WTC11 (cell line): ENCODE measurements at regions not wholly inside any gene's neighbourhood (a gene's known extent, or its start where the extent isn't known, plus 50 kb on each side); places are given as distances from the start of the nearest gene placed in this dataset.

Source experiments
- ATAC-seq: fragments of 200-7000 bp; cut with Tn5 transposase; 2 replicates; pipeline ENCODE4 v1.10.0; 2021; ENCODE audit warnings: mild to moderate bottlenecking, moderate library complexity
- CTCF ChIA-PET: fragments of 300-600 bp; sonication (Branson Sonifier 250); formaldehyde crosslinking; loops from one replicate; lab custom pipeline; 2021; ENCODE audit warnings: antibody characterized with exemption; lab: Charles Lee
- POLR2A ChIA-PET: fragments of 350-600 bp; sonication (Branson Sonifier 250); formaldehyde crosslinking; loops from one replicate; lab custom pipeline; 2021; ENCODE audit warnings: antibody characterized with exemption; lab: Charles Lee
- DNase-seq: peaks from one replicate; pipeline ENCODE4 v3.0.0; 2021; ENCODE audit warnings: low spot score
- H3K27ac Mint-ChIP-seq: 2 replicates; pipeline ENCODE4 v1.8.0; 2021; ENCODE audit warnings: mixed read lengths
- H3K27me3 Mint-ChIP-seq: 2 replicates; pipeline ENCODE4 v1.8.0; 2021; ENCODE audit warnings: low read depth, mild to moderate bottlenecking, moderate library complexity, mixed read lengths
- H3K36me3 Mint-ChIP-seq: 2 replicates; pipeline ENCODE4 v1.8.0; 2021; ENCODE audit warnings: mixed read lengths
- H3K4me1 Mint-ChIP-seq: 2 replicates; pipeline ENCODE4 v1.8.0; 2022; ENCODE audit warnings: mixed read lengths
- H3K4me3 Mint-ChIP-seq: 2 replicates; pipeline ENCODE4 v1.8.0; 2021; ENCODE audit warnings: mild to moderate bottlenecking, moderate library complexity, mixed read lengths
- H3K9me3 Mint-ChIP-seq: 2 replicates; pipeline ENCODE4 v1.8.0; 2021; ENCODE audit warnings: mixed read lengths
- AR ChIP-seq: fragments of 250-450 bp; sonication (Bioruptor Pico); IDR thresholded peaks from 2 replicates; pipeline ENCODE4 v1.9.0; 2021; ENCODE audit warnings: mild to moderate bottlenecking
- CBFB ChIP-seq: sonication (generic); formaldehyde crosslinking; IDR thresholded peaks from 2 replicates; pipeline ENCODE4 v1.8.1; 2022; ENCODE audit warnings: mild to moderate bottlenecking, low read depth, missing genetic modification reagents
- E2F4 ChIP-seq: sonication (generic); formaldehyde crosslinking; IDR thresholded peaks from 2 replicates; pipeline ENCODE4 v1.8.1; 2022; ENCODE audit warnings: low read depth, mild to moderate bottlenecking, moderate library complexity, missing genetic modification reagents, borderline replicate concordance
- ELF4 ChIP-seq: sonication (generic); formaldehyde crosslinking; IDR thresholded peaks from 2 replicates; pipeline ENCODE4 v1.8.1; 2022; ENCODE audit warnings: low read depth, mild to moderate bottlenecking, moderate library complexity, missing genetic modification reagents
- HMGA2 ChIP-seq: fragments of 250-450 bp; sonication (Bioruptor Pico); IDR thresholded peaks from 2 replicates; pipeline ENCODE4 v1.4.0; 2021; ENCODE audit warnings: mild to moderate bottlenecking, moderate library complexity
- JUN ChIP-seq: sonication (generic); formaldehyde crosslinking; IDR thresholded peaks from 2 replicates; pipeline ENCODE4 v1.8.0; 2023; ENCODE audit warnings: mild to moderate bottlenecking, missing genetic modification reagents
- MAX ChIP-seq: sonication (generic); formaldehyde crosslinking; IDR thresholded peaks from 2 replicates; pipeline ENCODE4 v1.8.0; 2022; ENCODE audit warnings: mild to moderate bottlenecking, missing genetic modification reagents
- MLX ChIP-seq: sonication (generic); formaldehyde crosslinking; IDR thresholded peaks from 2 replicates; pipeline ENCODE4 v1.8.1; 2023; ENCODE audit warnings: mild to moderate bottlenecking, missing genetic modification reagents, moderate library complexity
- MXD4 ChIP-seq: fragments of 250-450 bp; sonication (Bioruptor Pico); IDR thresholded peaks from 2 replicates; pipeline ENCODE4 v1.8.0; 2021; ENCODE audit warnings: mild to moderate bottlenecking, moderate library complexity, borderline replicate concordance
- NFYB ChIP-seq: sonication (generic); formaldehyde crosslinking; conservative IDR thresholded peaks from 2 replicates; pipeline ENCODE4 v1.8.0; 2022; ENCODE audit warnings: low read depth, missing genetic modification reagents
- NR1H2 ChIP-seq: sonication (generic); formaldehyde crosslinking; IDR thresholded peaks from 2 replicates; pipeline ENCODE4 v1.9.0; 2021; ENCODE audit warnings: mild to moderate bottlenecking, moderate library complexity, missing genetic modification reagents
- OVOL2 ChIP-seq: fragments of 250-450 bp; sonication (Bioruptor Pico); IDR thresholded peaks from 2 replicates; pipeline ENCODE4 v1.9.0; 2021; ENCODE audit warnings: mild to moderate bottlenecking, borderline replicate concordance
- SMAD4 ChIP-seq: sonication (generic); formaldehyde crosslinking; IDR thresholded peaks from 2 replicates; pipeline ENCODE4 v1.8.0; 2022; ENCODE audit warnings: mild to moderate bottlenecking, missing genetic modification reagents
- SP1 ChIP-seq: sonication (generic); formaldehyde crosslinking; conservative IDR thresholded peaks from 2 replicates; pipeline ENCODE4 v1.8.1; 2022; ENCODE audit warnings: missing genetic modification reagents
- STAT6 ChIP-seq: sonication (generic); formaldehyde crosslinking; conservative IDR thresholded peaks from 2 replicates; pipeline ENCODE4 v1.8.1; 2023; ENCODE audit warnings: mild to moderate bottlenecking, low read depth, missing genetic modification reagents, moderate library complexity
- ZBTB43 ChIP-seq: sonication (generic); formaldehyde crosslinking; IDR thresholded peaks from 2 replicates; pipeline ENCODE4 v1.8.1; 2023; ENCODE audit warnings: mild to moderate bottlenecking, missing genetic modification reagents
- ZNF263 ChIP-seq: sonication (generic); formaldehyde crosslinking; IDR thresholded peaks from 2 replicates; pipeline ENCODE4 v1.8.1; 2022; ENCODE audit warnings: low read depth, mild to moderate bottlenecking, moderate library complexity, missing genetic modification reagents
- ZNF396 ChIP-seq: fragments of 250-450 bp; sonication (Bioruptor Pico); IDR thresholded peaks from 2 replicates; pipeline ENCODE4 v1.8.0; 2021; ENCODE audit warnings: mild to moderate bottlenecking, moderate library complexity, borderline replicate concordance
- ZNF423 ChIP-seq: fragments of 250-450 bp; sonication (Bioruptor Pico); IDR thresholded peaks from 2 replicates; pipeline ENCODE4 v2.1.2; 2022; ENCODE audit warnings: mild to moderate bottlenecking, moderate library complexity
- ZNF512 ChIP-seq: sonication (generic); formaldehyde crosslinking; IDR thresholded peaks from 2 replicates; pipeline ENCODE4 v1.8.1; 2022; ENCODE audit warnings: missing genetic modification reagents, borderline replicate concordance

GRCh38 chr3:72694398-72694797 lies 153.8 kb downstream of the SHQ1 start (continued):
- TF ChIP-seq AR (CRISPR knock-in tag) (no peak), MXD4 (no peak), HMGA2 (CRISPR knock-in tag) (no peak), MLX (CRISPR knock-in tag) (no peak), SP1 (no peak), ZNF396 (CRISPR knock-in tag) (no peak), JUN (CRISPR knock-in tag) (no peak), NFYB (CRISPR knock-in tag) (no peak), ZNF263 (CRISPR knock-in tag) (no peak), E2F4 (no peak)

- ChIA-PET CTCF (interaction anchor here (0.6 kb wide), 1 partner anchor 8 kb away, joined by 3 read pairs; no protein-coding TSS in a partner anchor), POLR2A (no interaction called here)
- no peaks in the 10 kb centered on the region for H3K36me3 Mint-ChIP-seq
- H3K27ac Mint-ChIP-seq: no peak overlapping the region
- H3K4me3 Mint-ChIP-seq: no peak overlapping the region
- no peaks in the 10 kb centered on the region for H3K27me3 Mint-ChIP-seq
- ATAC-seq (peak; percentile 46), DNase-seq (peak; percentile 24)
- TF ChIP-seq ZNF423 (CRISPR knock-in tag): peak; percentile 64; the same call in 1 of the 2 replicates
- TF ChIP-seq ZBTB43: no peak
- TF ChIP-seq SP1: no peak
- no peak for TF ChIP-seq ELF4 (CRISPR knock-in tag)
- TF ChIP-seq HMGA2 (CRISPR knock-in tag): no peak
- TF ChIP-seq NR1H2 (CRISPR knock-in tag): no peak
- TF ChIP-seq OVOL2 (CRISPR knock-in tag): no peak
- TF ChIP-seq SMAD4 (CRISPR knock-in tag): no peak
- no peaks in the 10 kb centered on the region for H3K9me3 Mint-ChIP-seq
- peaks cover 36% of the 10 kb centered on the region for H3K4me1 Mint-ChIP-seq
These were observed 155.3 kb downstream of the SHQ1 start for GRCh38 chr3:72692990-72693389.

GRCh38 chr3:72690629-72691028 lies 157.6 kb downstream of the SHQ1 start:
- H3K27me3 Mint-ChIP-seq: no peaks in the 10 kb centered on the region
- CTCF ChIA-PET: interaction anchor here (0.9 to 1.4 kb wide), 2 partner anchors 35 to 121 kb away, joined by 3 read pairs; no protein-coding TSS in a partner anchor
- TF ChIP-seq STAT6: no peak
- no peak for TF ChIP-seq CBFB (CRISPR knock-in tag)
- TF ChIP-seq ZNF423 (CRISPR knock-in tag): no peak
- TF ChIP-seq NR1H2 (CRISPR knock-in tag): no peak
- TF ChIP-seq ZNF263 (CRISPR knock-in tag): no peak
- TF ChIP-seq ZNF512: no peak
- no peak for TF ChIP-seq MAX (CRISPR knock-in tag)
- TF ChIP-seq OVOL2 (CRISPR knock-in tag): no peak
- H3K4me1 Mint-ChIP-seq: peaks cover 17% of the 10 kb centered on the region
- POLR2A ChIA-PET: no interaction called here
- no peaks in the 10 kb centered on the region for H3K36me3 Mint-ChIP-seq
- no peaks in the 10 kb centered on the region for H3K9me3 Mint-ChIP-seq
- ATAC-seq: peak; percentile 27; the same call in 1 of the 2 replicates
- no peak for DNase-seq
- H3K4me3 Mint-ChIP-seq: no peak overlapping the region
- H3K27ac Mint-ChIP-seq: no peak overlapping the region
